GM21825 (cell line): ENCODE measurements at regions not wholly inside any gene's neighbourhood (a gene's known extent, or its start where the extent isn't known, plus 50 kb on each side); places are given as distances from the start of the nearest gene placed in this dataset.
"Not testable (repeated sequence)": the region's sequence is repeated elsewhere in the genome, so short reads cannot be mapped to it uniquely, and the experiment has no call there.

Source experiments
- ATAC-seq: cut with Tn5 transposase; IDR thresholded peaks from one replicate; pipeline ENCODE4 v1.9.1; 2021; ENCODE audit warnings: mild to moderate bottlenecking, moderate library complexity; ENCODE audit not compliant: unreplicated experiment

DNA sequence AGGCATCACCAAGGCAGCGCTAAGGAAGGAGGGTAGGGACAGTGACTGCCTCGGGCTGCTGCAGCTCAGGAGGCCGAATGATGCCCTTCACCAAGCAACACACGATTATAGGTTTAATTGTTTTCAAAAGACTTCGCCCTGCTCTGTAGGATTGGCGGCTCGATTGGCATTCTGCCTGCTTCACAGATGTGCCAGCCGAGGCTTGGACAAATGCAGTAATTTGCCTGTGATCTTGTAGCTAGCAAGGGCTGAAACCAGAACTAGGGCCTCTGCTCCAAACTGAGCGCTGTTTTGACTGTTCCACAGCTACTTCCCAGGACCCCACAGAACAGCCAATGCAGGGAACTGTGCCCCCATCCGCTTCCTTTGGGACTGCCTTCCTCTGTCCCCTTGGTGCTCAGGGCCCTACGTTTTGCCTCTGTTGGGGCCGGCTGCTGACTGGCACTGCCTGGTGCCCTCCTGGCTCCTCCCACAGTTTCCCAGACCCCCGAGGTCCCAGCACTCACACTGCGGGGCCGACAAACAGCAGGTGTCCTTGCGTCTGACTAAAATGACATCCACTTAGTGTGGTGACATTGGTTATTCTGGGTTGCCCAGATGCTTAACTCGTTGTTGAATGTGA lies 62.6 kb upstream of the EN2 start:
- ATAC-seq, result no peak

DNA sequence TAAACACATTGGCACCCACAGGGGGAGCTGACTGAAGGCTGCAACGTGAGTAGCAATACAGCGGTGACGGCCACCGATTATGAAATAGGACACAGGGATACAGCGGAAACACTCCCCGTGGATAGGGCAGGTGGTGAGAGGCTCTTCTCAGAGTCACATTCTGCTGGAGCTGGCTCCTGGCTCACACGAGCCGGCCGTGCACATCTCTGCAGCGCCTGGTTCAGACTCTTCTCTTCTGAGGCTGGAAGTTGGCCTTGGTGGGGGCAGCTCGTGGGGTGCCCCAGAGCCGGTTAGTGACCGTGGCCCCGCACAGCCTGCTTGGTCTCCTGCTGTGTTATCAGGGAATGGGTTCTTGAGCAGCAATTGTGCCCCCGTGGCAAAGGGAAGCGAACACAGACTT lies 61.3 kb upstream of the EN2 start:
- ATAC-seq, result no peak

DNA sequence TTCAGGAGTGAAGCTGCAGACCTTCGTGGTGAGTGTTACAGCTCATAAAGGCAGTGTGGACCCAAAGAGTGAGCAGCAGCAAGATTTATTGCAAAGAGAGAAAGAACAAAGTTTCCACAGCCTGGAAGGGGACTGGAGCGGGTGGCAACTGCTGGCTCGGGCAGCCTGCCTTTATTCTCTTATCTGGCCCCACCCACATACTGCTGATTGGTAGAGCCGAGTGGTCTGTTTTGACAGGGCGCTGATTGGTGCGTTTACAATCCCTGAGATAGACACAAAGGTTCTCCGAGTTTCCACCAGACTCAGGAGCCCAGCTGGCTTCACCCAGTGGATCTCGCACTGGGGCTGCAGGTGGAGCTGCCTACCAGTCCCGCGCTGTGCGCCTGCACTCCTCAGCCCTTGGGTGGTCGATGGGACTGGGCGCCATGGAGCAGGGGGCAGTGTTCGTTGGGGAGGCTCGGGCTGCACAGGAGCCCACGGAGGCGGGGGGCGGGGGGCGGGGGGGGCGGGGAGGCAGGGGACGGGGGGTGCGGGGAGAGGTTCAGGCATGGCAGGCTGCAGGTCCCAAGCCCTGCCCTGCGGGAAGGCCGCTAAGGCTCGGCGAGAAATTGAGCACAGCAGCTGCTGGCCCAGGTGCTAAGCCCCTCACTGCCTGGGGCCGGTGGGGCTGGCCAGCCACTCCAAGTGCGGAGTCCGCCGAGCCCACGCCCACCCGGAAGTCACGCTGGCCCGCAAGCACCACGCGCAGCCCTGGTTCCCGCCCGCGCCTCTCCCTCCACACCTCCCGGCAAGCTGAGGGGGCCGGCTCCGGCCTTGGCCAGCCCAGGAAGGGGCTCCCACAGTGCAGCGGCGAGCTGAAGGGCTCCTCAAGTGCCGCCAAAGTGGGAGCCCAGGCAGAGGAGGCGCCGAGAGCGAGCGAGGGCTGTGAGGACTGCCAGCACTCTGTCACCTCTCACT lies 59.9 kb upstream of the EN2 start:
- not testable (repeated sequence) for ATAC-seq

DNA sequence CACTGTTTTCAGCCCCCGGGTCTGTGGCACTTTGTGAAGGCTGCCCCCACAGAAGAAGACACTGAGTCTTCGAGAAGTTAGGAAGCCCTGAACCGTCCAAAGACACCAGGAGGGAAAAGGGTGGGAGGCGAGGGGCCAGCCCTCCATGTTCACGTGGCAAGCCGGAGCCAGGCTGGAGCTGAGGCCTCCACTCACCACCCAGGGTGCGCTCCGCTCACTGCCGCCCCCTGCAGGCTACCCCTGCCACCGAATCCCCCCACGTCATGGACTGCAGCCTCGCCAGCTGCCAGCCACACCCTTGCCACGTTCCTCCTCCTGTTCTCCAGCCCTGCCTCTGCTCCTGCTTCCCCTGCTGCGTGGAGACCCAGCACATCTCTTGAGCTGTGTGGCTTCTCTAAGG lies 59.0 kb upstream of the EN2 start:
- ATAC-seq, result no peak

DNA sequence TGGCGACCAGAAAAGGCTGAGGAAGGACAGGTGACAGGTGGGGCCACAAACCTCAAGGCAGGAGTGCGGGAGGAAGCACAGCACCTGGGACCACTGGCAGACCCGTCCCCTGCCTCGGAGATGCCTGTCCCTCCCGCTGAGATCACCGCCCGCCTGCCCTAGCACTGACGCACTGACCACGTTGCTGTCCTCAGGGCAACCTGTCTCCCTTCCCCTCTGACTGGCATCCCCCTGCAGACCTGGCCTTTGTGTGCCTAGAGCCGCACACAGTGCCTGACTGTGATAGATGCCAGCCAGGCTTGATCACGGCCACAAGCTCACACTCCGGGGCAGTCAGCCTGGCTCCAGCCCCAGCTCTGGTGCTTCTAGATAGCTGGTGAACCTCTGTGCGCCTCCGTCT lies 58.4 kb upstream of the EN2 start:
- no peak for ATAC-seq

DNA sequence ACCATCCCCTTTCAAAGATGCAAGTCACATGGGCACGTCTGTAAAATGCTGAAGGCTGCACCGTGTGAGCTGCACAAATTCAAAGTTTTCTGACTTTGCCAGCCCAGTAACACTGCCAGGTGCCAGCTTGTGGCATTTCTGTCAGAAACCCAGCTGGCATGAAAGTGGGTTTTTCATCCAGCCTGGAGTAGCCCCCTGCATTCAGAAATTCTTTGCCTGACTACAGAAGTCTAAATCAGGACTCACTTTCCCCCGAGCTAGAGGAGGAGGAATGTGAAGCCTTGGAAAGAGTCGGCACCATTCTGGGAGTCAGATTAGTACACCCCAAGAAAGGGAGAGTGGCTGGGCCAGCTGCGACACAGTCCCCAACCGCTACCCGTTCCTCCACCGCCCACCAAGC lies 56.7 kb upstream of the EN2 start:
- no peak for ATAC-seq

DNA sequence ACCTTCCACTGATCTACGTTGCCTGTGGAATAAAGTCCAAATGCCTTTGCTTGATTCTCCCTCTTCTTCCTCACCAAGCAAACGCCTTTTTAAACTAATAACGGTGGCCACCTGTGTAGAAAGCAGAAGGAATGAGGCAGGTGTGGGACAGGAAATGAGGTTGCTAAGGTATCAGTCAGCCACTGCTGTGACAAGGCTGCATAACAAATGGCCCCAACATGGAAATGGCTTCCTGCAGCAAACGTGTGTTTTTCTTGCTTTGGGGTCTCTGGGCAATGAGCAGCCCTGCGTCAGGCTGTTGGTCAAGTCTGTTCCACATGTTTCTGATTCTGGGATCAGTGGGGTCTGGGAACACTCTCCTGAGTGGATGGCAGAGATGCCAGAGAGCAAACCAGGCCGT lies 56.0 kb upstream of the EN2 start:
- no peak for ATAC-seq

DNA sequence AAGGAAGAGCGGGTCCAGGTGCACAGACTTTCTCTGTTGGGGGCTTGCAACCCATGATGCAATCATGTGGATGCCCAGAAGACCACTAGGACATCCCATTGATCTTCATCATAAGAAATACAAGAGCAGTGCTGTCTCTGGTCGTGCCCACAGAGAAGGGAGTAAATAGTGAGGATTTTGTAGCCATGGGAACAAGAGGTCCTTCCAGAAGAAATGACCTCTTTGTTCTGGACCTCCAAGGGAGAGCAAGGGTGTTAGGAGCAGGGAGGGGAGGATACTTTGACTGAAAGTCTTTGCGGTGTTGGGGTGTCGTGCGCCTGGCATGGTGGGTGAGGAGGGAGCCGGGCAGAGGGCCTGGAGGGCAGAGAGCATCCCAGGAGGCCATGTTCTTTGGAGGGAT lies 55.0 kb upstream of the EN2 start:
- ATAC-seq, result no peak

DNA sequence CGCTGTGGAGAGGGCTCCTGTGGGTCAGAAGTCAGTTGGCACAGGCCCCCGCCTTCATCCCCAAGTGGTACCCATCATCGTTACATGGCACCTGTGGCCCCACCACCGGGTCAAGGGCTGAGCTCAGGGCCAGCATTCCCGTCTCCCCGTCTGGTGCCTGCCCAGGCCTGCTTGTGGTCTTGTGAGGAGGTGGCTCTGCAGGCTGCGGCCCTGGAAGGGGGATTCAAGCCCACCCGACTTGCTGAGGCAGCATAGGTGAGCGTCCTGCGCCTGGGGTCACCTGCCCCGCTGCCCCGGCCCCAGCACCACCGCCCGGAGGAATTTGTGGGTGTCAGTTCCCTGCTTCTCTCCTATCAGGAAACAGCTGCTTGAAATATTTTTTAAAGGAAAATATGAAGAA lies 53.0 kb upstream of the EN2 start:
- ATAC-seq, result no peak

DNA sequence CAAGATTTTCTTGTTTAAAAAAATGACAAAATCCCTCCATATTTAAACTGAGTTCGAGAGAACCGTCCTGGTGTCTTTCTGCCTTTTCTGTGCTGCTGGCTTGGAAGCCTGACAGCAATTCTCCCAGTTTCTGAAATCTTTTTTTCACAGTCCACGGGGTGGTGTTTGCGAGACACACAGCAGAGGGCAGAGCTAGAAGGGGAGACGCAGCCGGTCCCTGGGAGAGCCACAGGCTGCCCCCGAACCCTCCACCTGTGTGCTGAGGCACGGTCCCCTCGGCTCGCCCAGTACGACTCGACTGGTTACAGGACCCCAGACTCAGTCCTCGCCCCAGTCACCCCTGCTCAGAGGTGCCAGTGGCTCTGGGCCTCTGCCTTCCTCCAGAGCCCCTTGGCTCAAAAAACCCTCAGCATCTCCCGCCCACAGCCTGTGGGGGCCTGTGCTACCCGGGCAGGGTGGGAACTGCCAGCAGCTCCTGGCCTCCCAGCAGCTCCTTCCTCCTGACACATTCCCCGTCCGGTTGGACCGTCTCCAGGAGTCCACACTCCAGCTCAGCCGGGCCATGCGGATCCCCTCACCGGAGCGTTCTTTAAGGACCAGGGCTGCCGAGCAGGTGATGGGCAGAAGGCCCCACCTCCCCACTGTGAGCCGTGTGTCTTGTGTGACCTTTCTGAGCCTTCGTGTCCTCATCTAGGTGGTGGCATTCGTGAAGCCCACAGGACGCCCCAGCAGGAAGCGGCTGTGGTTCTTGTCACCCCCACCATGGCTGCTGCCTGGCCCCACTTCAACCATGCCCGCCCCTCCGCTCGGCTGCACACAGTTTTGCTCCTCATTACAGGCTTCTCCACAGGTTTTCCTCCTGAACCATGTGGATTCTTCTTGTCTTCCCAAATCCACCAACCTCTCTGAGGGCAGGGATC lies 52.3 kb upstream of the EN2 start:
- no peak for ATAC-seq

DNA sequence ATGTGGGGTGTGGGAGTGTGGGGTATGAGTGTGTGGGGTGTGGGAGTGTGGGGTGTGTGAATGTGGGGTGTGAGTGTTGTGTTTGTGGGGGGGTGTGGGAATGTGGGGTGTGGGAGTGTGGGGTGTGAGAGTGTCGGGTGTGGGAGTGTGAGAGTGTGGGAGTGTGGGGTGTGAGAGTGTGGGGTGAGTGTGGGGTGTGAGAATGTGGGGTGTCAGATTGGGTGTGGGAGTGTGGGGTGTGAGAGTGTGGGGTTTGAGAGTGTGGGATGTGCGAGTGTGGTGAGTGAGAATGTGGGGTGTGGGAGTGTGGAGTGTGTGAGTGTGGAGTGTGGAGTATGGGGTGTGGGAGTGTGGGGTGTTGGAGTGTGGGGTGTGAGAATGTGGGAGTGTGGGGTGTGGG lies 50.1 kb upstream of the EN2 start:
- no peak for ATAC-seq
